OCI-LY7 (cell line): ENCODE measurements at regions not wholly inside any gene's neighbourhood (a gene's known extent, or its start where the extent isn't known, plus 50 kb on each side); places are given as distances from the start of the nearest gene placed in this dataset.
A peak's percentile ranks its signal among the peaks of the same experiment; 100 is the strongest.

ENCODE experiments used
- BruUV-seq: library from RNA; stranded (reverse); fragments of 400-500 nt; replicated peaks from 2 replicates; lab custom pipeline; 2021; lab: Mats Ljungman, UMichigan
- CTCF ChIA-PET: fragments of 300-600 bp; sonication (Branson Sonifier 250); formaldehyde crosslinking; loops from one replicate; lab custom pipeline; 2022; ENCODE audit warnings: antibody characterized with exemption; ENCODE audit not compliant: unreplicated experiment; lab: Charles Lee
- POLR2A ChIA-PET: fragments of 300-600 bp; sonication (Branson Sonifier 250); formaldehyde crosslinking; loops from one replicate; lab custom pipeline; 2022; ENCODE audit warnings: antibody characterized with exemption; lab: Charles Lee
- DNase-seq: peaks from one replicate; pipeline ENCODE4 v3.0.0-alpha.2; 2015; ENCODE audit warnings: low spot score
- H2AFZ ChIP-seq: fragments of 200-600 bp; sonication (generic), shearing (Covaris generic); 2 replicates; pipeline ENCODE4 v1.6.1; 2014; ENCODE audit warnings: mild to moderate bottlenecking, antibody characterized with exemption, low read length, moderate library complexity
- H3K27ac ChIP-seq: fragments of 200-600 bp; sonication (generic); 2 replicates; pipeline ENCODE4 v1.5.1; 2014; ENCODE audit warnings: mixed run types, low read depth, mild to moderate bottlenecking, moderate library complexity, low read length, inconsistent platforms; ENCODE audit not compliant: poor library complexity, severe bottlenecking
- H3K36me3 ChIP-seq: fragments of 200-600 bp; sonication (generic); 2 replicates; pipeline ENCODE4 v1.6.1; 2014; ENCODE audit warnings: mild to moderate bottlenecking, antibody characterized with exemption, low read length, moderate library complexity, mixed read lengths; ENCODE audit not compliant: insufficient read depth
- H3K4me1 ChIP-seq: fragments of 200-600 bp; sonication (generic); 2 replicates; pipeline ENCODE4 v1.5.1; 2014; ENCODE audit warnings: mild to moderate bottlenecking, low read length; ENCODE audit not compliant: insufficient read depth, poor library complexity, severe bottlenecking
- H3K4me2 ChIP-seq: fragments of 200-600 bp; sonication (generic); 2 replicates; pipeline ENCODE4 v1.6.1; 2014; ENCODE audit warnings: mild to moderate bottlenecking, low read length
- H3K4me3 ChIP-seq: fragments of 200-600 bp; sonication (generic); 2 replicates; pipeline ENCODE4 v1.5.1; 2014; ENCODE audit warnings: mild to moderate bottlenecking, low read depth, low read length; ENCODE audit not compliant: poor library complexity, severe bottlenecking
- H3K79me2 ChIP-seq: fragments of 200-600 bp; sonication (generic); 2 replicates; pipeline ENCODE4 v1.6.1; 2016; ENCODE audit warnings: low read depth, mild to moderate bottlenecking, low read length, moderate library complexity, mixed read lengths; ENCODE audit not compliant: insufficient read depth
- H3K9me2 ChIP-seq: fragments of 200-600 bp; sonication (generic); 2 replicates; pipeline ENCODE4 v1.6.1; 2016; ENCODE audit warnings: mild to moderate bottlenecking, low read length, mixed read lengths; ENCODE audit not compliant: insufficient read depth
- H3K9me3 ChIP-seq: fragments of 200-600 bp; sonication (generic); 2 replicates; pipeline ENCODE4 v1.6.1; 2014; ENCODE audit warnings: mild to moderate bottlenecking, mixed run types, low read length, mixed read lengths
- H4K20me1 ChIP-seq: fragments of 200-600 bp; sonication (generic); 2 replicates; pipeline ENCODE4 v1.6.1; 2014; ENCODE audit warnings: mild to moderate bottlenecking, antibody characterized with exemption, low read length, moderate library complexity, mixed read lengths; ENCODE audit not compliant: insufficient read depth
- EZH2phosphoT487 ChIP-seq: fragments of 200-600 bp; sonication (generic); IDR thresholded peaks from 2 replicates; pipeline ENCODE4 v1.6.1; 2018; ENCODE audit warnings: low read depth, borderline replicate concordance, mild to moderate bottlenecking, mixed run types, antibody characterized with exemption, low read length, moderate library complexity, mixed read lengths
- intact Hi-C: fragments of 100-400 bp; cut with micrococcal nuclease; formaldehyde crosslinking; loops from one replicate; pipeline ENCODE4 v1.10.0; 2022; ENCODE audit not compliant: unreplicated experiment
- TF ChIP-seq, protein P1 (sequence below): fragments of 200-600 bp; sonication (generic); conservative IDR thresholded peaks from 2 replicates; pipeline ENCODE4 v1.5.1; 2014; ENCODE audit warnings: mild to moderate bottlenecking, antibody characterized with exemption, low read length, moderate library complexity, mixed read lengths

DNA sequence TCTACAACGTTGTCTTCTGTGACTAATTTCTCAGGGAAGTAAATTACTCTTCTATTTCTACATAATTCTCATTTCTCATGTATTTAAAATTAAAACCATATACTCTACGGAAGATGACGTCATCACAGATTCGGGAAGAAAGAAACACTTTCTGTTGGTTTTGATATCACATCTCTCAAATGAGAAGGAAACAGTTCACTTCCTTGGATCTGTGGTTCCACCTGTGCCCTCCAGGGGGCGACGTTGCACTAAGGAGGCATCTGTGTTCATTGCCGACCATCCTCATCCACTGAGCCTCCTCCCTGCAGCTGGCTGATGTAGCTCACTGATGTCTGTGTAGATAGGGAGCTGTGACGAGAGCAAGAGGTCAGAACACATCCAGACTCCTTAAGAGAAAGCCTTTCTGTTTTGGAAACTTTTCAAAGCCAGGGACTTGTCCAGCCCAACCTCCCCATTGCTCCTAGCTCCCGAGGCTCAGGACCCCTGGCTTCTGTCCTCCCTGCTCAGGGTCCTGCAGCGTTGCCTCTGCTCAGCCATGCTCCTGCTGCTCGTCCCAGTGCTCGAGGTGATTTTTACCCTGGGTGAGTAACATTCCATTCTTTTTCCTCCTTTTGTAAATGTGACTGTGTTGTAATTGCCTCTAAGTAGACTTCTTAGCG, 172.7 kb upstream of the OR4E1 start:
- intact Hi-C loops, result no loop called here
- Histone ChIP-seq H3K4me2 (no peak overlapping the region), H3K4me3 (no peak overlapping the region), H3K79me2 (no peaks in the 10 kb centered on the region), H3K36me3 (no peaks in the 10 kb centered on the region), H3K4me1 (no peaks in the 10 kb centered on the region), H2AFZ (no peak overlapping the region), H3K9me3 (no peaks in the 10 kb centered on the region), H3K27ac (no peak overlapping the region), H3K9me2 (no peaks in the 10 kb centered on the region), H4K20me1 (no peaks in the 10 kb centered on the region)
- BruUV-seq, result no TSS peak
- CTCF ChIA-PET, result interaction anchor here (1.0 to 1.1 kb wide), 2 partner anchors 9 to 43 kb away, joined by 3 read pairs; no protein-coding TSS in a partner anchor
- POLR2A ChIA-PET, result no interaction called here
- DNase-seq, result peak; percentile 46
- TF ChIP-seq EZH2phosphoT487, result no peak
- TF ChIP-seq, protein P1, sequence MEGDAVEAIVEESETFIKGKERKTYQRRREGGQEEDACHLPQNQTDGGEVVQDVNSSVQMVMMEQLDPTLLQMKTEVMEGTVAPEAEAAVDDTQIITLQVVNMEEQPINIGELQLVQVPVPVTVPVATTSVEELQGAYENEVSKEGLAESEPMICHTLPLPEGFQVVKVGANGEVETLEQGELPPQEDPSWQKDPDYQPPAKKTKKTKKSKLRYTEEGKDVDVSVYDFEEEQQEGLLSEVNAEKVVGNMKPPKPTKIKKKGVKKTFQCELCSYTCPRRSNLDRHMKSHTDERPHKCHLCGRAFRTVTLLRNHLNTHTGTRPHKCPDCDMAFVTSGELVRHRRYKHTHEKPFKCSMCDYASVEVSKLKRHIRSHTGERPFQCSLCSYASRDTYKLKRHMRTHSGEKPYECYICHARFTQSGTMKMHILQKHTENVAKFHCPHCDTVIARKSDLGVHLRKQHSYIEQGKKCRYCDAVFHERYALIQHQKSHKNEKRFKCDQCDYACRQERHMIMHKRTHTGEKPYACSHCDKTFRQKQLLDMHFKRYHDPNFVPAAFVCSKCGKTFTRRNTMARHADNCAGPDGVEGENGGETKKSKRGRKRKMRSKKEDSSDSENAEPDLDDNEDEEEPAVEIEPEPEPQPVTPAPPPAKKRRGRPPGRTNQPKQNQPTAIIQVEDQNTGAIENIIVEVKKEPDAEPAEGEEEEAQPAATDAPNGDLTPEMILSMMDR, result peak; percentile 89

DNA sequence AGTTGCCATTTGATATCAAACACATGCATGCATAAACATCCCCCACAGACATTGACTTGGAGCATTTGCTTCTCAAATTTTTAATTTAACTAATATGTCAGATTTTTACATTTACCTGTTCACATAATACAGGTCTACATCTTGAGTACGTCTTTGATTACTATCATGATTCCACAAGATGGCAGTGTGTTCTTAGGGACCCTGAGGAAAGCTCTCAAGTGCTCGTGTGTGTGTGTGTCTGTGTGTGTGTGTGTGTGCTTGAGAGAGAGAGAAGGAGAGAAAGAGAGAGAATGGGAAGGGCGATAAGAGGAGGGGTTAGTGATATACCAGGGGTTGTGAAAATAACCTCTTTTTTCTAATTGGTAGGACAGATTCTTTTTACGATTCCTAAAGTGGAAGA, 167.1 kb upstream of the OR4E1 start:
- Histone ChIP-seq H3K4me1 (no peaks in the 10 kb centered on the region), H4K20me1 (no peaks in the 10 kb centered on the region), H3K79me2 (no peaks in the 10 kb centered on the region), H3K9me3 (no peaks in the 10 kb centered on the region), H3K4me2 (no peak overlapping the region), H3K36me3 (no peaks in the 10 kb centered on the region), H2AFZ (no peak overlapping the region), H3K4me3 (no peak overlapping the region), H3K27ac (no peak overlapping the region), H3K9me2 (no peaks in the 10 kb centered on the region)
- BruUV-seq, result no TSS peak
- CTCF ChIA-PET, result no interaction called here
- no peak for TF ChIP-seq EZH2phosphoT487
- TF ChIP-seq, protein P1, result peak; percentile 52
- intact Hi-C loops, result no loop called here
- DNase-seq, result peak; percentile 31
- POLR2A ChIA-PET, result no interaction called here

DNA sequence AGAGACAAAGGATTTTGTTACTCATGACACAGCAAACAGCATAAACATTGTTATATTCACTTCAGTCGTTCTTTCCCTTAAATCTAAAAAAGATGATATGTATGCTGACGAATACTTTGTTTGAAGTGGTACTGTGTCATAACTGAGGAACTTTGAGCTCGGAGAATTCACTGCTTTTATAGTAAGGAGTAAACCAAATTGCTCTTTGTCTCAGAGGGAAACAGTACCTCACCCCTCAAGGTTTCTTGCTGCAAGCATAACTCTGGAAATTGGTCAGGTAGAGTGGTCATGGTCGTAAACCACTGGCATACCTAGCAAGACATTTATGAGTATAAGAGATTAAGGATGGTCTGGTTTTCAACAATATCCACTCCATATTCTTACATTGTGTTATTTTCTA, 160.2 kb upstream of the OR4E1 start:
- POLR2A ChIA-PET, result no interaction called here
- no peak for TF ChIP-seq EZH2phosphoT487
- TF ChIP-seq, protein P1, result no peak
- no peak overlapping the region for H3K4me2 ChIP-seq
- no peaks in the 10 kb centered on the region for H4K20me1 ChIP-seq
- H3K79me2 ChIP-seq, result no peaks in the 10 kb centered on the region
- no peak overlapping the region for H3K27ac ChIP-seq
- no peak overlapping the region for H3K4me3 ChIP-seq
- no TSS peak for BruUV-seq
- no peaks in the 10 kb centered on the region for H3K36me3 ChIP-seq
- CTCF ChIA-PET, result no interaction called here
- H3K9me3 ChIP-seq, result no peaks in the 10 kb centered on the region
- H2AFZ ChIP-seq, result no peak overlapping the region
- no peaks in the 10 kb centered on the region for H3K9me2 ChIP-seq
- DNase-seq, result no peak
- intact Hi-C loops, result no loop called here
- H3K4me1 ChIP-seq, result no peaks in the 10 kb centered on the region
